Activated naive CD8-positive, alpha-beta T cell treated with anti-CD3 and anti-CD28 coated beads, Interleukin-2, amount 10 ng/mL, durations not matched to agents 7 days and 5 days (primary cell): ENCODE measurements at regions not wholly inside any gene's neighbourhood (a gene's known extent, or its start where the extent isn't known, plus 50 kb on each side); places are given as distances from the start of the nearest gene placed in this dataset.
"Not testable (repeated sequence)": the region's sequence is repeated elsewhere in the genome, so short reads cannot be mapped to it uniquely, and the experiment has no call there.

Experiments used
- ATAC-seq: fragments of 150-1000 bp; cut with Tn5 transposase; one replicate; pipeline ENCODE4 v1.10.0; 2021; ENCODE audit warnings: low read depth, moderate library complexity
- POLR2A ChIA-PET: fragments of 350-600 bp; sonication (Branson Sonifier 250); formaldehyde crosslinking; loops from one replicate; lab custom pipeline; 2021; ENCODE audit warnings: antibody characterized with exemption; lab: Charles Lee
- DNase-seq: peaks from one replicate; pipeline ENCODE4 v3.0.0; 2021
- H3K27ac Mint-ChIP-seq: one replicate; pipeline ENCODE4 v1.8.0; 2022; ENCODE audit warnings: mild to moderate bottlenecking, mixed read lengths
- H3K27me3 Mint-ChIP-seq: one replicate; pipeline ENCODE4 v1.8.0; 2022; ENCODE audit warnings: mild to moderate bottlenecking, moderate library complexity, mixed read lengths
- H3K36me3 Mint-ChIP-seq: one replicate; pipeline ENCODE4 v1.8.0; 2021; ENCODE audit warnings: mild to moderate bottlenecking, mixed read lengths
- H3K4me1 Mint-ChIP-seq: one replicate; pipeline ENCODE4 v1.8.0; 2021; ENCODE audit warnings: mixed read lengths
- H3K4me3 Mint-ChIP-seq: one replicate; pipeline ENCODE4 v1.8.0; 2022; ENCODE audit warnings: mild to moderate bottlenecking, moderate library complexity, mixed read lengths
- H3K9me3 Mint-ChIP-seq: one replicate; pipeline ENCODE4 v1.8.0; 2021; ENCODE audit warnings: mixed read lengths

DNA sequence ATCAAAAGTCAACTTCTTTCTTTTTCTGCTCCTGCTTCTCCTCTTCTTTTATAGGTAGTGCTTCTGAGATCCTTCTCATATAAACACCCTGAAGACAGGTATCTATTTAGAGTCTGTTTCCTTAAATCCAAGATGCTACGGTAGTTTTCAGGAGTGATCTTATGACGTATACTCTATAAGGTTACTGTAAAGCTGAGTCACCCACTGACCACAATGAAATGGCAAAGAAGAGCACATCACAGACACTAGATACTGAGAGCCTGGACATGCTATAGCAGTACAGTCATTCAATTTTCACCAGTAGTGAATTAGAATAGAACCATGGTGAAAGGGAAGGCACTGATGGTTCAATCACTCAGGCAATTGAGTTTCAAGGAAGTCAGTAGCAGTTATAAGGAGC, 412.5 kb downstream of the ADAM29 start:
- H3K4me3 Mint-ChIP-seq, result no peak overlapping the region

DNA sequence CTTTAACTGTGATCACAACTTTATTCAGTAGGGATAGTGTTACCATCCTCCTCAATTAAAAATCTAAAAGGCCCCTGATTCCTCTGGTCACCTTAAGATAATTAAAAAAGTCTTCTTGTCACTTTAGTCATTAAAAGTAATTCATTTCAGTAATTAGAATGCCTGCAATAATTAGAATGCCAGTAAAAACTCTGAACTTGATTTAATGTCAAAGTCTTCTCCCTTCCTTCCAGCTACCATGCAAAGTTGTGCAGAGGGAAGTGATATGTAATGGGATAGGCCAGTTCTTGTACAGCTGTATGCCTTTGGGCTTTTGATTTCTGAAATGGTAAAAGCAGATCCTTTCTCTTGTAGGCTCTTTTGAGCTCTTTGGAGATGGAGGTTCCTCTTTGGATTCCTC, 417.2 kb downstream of the ADAM29 start:
- POLR2A ChIA-PET, result no interaction called here
- Mint-ChIP-seq H3K9me3 (no peaks in the 10 kb centered on the region), H3K36me3 (no peaks in the 10 kb centered on the region), H3K27ac (no peak overlapping the region), H3K4me1 (no peaks in the 10 kb centered on the region), H3K4me3 (no peak overlapping the region), H3K27me3 (no peaks in the 10 kb centered on the region)
- ATAC-seq (no peak), DNase-seq (no peak)

More for the DNA sequence above, 412.5 kb downstream of the ADAM29 start:
- Mint-ChIP-seq H3K36me3 (no peaks in the 10 kb centered on the region), H3K27ac (no peak overlapping the region), H3K27me3 (no peaks in the 10 kb centered on the region), H3K9me3 (no peaks in the 10 kb centered on the region), H3K4me1 (no peaks in the 10 kb centered on the region)
- ATAC-seq (no peak), DNase-seq (no peak)
- POLR2A ChIA-PET, result no interaction called here

DNA sequence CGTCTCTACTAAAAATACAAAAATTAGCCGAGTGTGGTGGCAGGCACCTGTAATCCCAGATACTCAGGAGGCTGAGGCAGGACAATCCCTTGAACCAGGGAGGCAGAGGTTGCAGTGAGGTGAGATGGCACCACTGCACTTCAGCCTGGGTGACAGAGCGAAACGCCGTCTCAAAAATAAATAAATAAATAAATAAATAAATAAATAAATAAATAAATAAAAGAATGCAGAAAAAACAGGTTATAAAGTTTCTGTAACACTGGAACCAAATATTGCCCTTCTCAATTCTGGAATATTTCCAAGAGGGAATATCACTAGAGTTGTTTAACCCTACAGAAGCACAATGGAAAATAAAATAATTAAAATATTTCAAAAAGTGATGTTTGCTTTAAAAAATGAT, 418.4 kb downstream of the ADAM29 start:
- ATAC-seq, DNase-seq, H3K4me3 Mint-ChIP-seq, H3K9me3 Mint-ChIP-seq, H3K36me3 Mint-ChIP-seq, H3K27me3 Mint-ChIP-seq, H3K27ac Mint-ChIP-seq, H3K4me1 Mint-ChIP-seq, POLR2A ChIA-PET: not testable (repeated sequence)

DNA sequence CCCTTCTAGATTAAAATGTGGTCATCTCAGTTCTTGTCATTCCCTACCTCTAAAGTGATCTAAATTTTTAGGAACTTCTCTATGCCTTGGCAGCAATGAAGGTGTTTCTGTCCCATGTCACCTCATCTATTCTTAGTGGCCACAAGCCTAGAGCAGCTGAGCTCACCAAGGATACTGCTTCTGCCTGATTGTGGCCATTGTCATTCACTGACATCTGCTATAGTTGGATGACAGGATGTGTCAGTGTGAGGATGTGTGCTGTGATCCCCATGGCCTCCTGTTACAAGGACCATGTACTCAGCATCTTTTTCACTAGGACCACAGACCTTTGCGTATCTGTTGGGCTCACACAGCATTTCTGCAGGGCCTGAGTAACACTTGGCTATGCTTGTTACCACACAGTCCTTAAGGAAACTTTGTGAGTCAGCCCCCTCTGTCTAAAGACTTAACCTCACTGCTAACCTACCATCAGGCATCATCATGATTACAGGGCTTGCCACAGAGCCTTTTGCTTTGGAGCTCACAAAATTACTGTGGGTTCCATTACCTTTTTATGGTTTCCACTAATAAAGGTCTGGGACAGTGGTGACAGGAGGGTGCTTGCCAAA, 421.0 kb downstream of the ADAM29 start:
- DNase-seq (no peak), ATAC-seq (no peak)
- no peak overlapping the region for H3K4me3 Mint-ChIP-seq
- no peak overlapping the region for H3K27ac Mint-ChIP-seq
- no peaks in the 10 kb centered on the region for H3K36me3 Mint-ChIP-seq
- H3K4me1 Mint-ChIP-seq, result no peaks in the 10 kb centered on the region
- H3K27me3 Mint-ChIP-seq, result no peaks in the 10 kb centered on the region
- peaks cover 3% of the 10 kb centered on the region for H3K9me3 Mint-ChIP-seq
- POLR2A ChIA-PET, result no interaction called here

DNA sequence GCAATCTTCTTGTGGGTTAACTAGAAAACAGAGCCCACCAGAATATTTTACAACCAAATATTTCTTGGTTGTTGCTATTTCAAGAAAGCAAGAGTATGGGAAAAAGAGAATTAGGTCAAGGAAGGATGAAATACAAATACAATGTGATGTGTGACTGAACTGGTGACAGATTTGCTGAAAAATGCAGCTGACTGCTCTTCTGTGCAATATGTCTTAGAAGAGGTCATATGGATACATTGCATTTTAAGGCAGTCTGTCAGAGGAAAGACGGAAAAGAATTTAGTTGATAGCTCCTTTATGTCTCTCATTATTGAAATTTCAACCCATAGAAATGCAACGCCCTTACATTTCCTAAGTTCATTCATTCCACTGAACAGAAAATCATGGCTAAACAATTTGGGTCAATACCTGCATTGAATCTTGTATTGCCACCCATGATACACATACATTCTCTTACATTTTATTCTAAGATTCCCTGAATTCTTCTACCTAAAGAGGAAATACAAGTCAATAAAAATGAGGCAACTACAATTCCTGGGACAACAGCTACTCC, 423.1 kb downstream of the ADAM29 start:
- no peaks in the 10 kb centered on the region for H3K36me3 Mint-ChIP-seq

DNA sequence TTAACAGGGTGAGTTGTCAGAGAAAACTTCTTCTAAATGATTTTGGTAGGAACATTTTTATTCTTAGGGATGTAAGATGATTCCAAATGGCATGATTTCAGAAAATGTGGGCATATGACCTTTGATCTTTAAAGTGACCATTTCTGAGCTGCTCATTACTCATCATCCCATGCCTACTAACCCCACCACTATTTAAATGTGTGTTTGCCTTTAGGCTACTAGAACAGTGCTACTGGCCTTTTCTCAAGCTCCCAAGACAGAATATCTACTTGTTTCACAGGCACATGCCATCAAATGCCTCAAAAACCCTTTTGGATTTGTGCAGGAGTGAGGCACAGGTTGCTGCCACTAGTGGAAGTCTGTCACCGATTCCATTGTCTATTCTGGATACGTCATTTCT, 428.2 kb downstream of the ADAM29 start:
- Mint-ChIP-seq H3K27me3 (no peaks in the 10 kb centered on the region), H3K9me3 (peaks cover 4% of the 10 kb centered on the region), H3K4me1 (no peaks in the 10 kb centered on the region), H3K27ac (no peak overlapping the region), H3K4me3 (no peak overlapping the region), H3K36me3 (no peaks in the 10 kb centered on the region)
- POLR2A ChIA-PET, result no interaction called here
- ATAC-seq (no peak), DNase-seq (no peak)

More for the DNA sequence above, 423.1 kb downstream of the ADAM29 start:
- POLR2A ChIA-PET, result no interaction called here
- no peak overlapping the region for H3K4me3 Mint-ChIP-seq
- DNase-seq (no peak), ATAC-seq (no peak)
- H3K4me1 Mint-ChIP-seq, result no peaks in the 10 kb centered on the region
- H3K9me3 Mint-ChIP-seq, result peaks cover 4% of the 10 kb centered on the region
- no peak overlapping the region for H3K27ac Mint-ChIP-seq
- H3K27me3 Mint-ChIP-seq, result no peaks in the 10 kb centered on the region

DNA sequence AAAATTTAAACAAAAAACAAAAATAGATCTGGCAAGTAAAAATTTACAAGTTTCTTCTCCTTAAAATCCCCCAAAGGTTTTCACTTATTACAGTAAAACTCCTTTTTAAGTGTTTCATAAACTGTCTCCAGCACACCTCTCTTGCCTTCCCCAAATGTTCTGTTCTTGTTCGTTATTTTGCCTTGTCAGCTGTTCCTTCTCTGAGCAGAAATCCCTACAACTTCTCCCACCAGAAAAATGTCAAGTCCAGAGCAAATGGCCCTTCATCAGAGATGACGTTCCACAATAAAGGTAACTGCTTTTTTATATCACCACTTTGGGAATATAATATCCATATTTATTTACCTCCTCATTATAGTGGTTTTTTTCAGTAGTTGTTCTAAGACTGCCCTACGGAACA, 432.1 kb downstream of the ADAM29 start:
- no peak for ATAC-seq
- DNase-seq, result no peak
- no peak overlapping the region for H3K4me3 Mint-ChIP-seq

DNA sequence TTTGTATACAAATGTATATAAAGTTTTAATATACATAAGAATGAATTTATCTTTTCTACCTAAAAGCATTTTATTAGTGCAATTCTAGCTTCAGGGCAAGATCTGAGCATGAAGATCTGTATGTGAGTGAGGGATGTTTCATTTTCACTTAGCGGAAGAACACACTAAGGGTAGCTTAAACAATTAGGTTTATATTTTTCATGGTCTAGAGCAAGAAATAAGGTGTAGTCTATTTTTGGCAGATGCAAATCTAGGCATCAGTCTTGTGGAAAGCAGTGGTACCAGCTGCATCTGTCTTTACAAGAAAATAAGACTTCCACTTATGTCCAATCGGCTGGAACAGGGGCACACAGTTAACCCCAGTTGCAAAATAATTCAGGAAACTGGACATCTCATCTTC, 433.3 kb downstream of the ADAM29 start:
- Mint-ChIP-seq H3K4me3 (no peak overlapping the region), H3K27ac (no peak overlapping the region), H3K27me3 (no peaks in the 10 kb centered on the region), H3K36me3 (no peaks in the 10 kb centered on the region), H3K4me1 (no peaks in the 10 kb centered on the region), H3K9me3 (no peaks in the 10 kb centered on the region)
- POLR2A ChIA-PET, result no interaction called here
- ATAC-seq (no peak), DNase-seq (no peak)

More for the DNA sequence above, 432.1 kb downstream of the ADAM29 start:
- no peaks in the 10 kb centered on the region for H3K4me1 Mint-ChIP-seq
- H3K36me3 Mint-ChIP-seq, result no peaks in the 10 kb centered on the region
- no peaks in the 10 kb centered on the region for H3K27me3 Mint-ChIP-seq
- no peak overlapping the region for H3K27ac Mint-ChIP-seq
- POLR2A ChIA-PET, result no interaction called here
- H3K9me3 Mint-ChIP-seq, result no peaks in the 10 kb centered on the region

DNA sequence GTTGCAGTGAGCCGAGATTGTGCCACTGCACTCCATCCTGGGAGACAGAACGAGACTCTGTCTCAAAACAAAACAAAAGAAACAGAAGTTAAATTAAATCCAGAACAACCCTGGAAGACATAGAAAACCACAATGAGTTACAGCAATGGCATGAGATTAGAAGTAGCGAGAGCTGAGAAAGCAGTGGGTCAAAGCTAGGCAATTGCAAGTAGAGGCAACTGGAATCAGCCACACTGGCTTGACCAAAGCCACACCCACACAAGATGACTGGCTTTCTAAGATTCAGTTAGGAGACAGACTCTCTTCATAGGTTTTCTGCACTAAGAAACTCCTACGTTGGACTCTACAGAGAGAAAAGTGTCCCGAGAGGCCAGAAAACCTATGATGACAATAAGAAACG, 443.0 kb downstream of the GPM6A start:
- DNase-seq, result no peak
- no peaks in the 10 kb centered on the region for H3K27me3 Mint-ChIP-seq
- no peak overlapping the region for H3K27ac Mint-ChIP-seq
- H3K36me3 Mint-ChIP-seq, result no peaks in the 10 kb centered on the region
- no peak overlapping the region for H3K4me3 Mint-ChIP-seq
- POLR2A ChIA-PET, result no interaction called here
- no peaks in the 10 kb centered on the region for H3K9me3 Mint-ChIP-seq
- ATAC-seq, result no peak
- no peaks in the 10 kb centered on the region for H3K4me1 Mint-ChIP-seq

DNA sequence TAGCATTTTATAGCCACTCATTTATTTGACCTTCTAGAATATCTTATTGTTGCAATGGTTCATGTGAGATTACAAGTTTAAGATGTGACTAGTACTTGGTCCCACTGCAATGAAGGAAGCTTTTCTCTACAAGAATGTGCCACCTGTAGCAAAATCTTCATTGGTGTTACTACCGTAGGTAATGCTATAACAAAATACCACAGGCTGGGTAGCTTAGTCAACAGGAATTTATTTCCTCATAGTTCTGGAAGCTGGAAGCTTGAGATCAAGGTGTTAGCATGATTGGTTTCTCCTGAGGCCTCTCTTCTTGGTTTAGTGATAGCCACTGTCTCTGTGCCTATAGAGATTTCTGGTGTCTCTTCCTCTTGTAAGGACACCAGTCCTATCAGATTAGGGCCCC, 441.0 kb downstream of the GPM6A start:
- Mint-ChIP-seq H3K4me1 (no peaks in the 10 kb centered on the region), H3K27ac (no peak overlapping the region), H3K9me3 (no peaks in the 10 kb centered on the region), H3K4me3 (no peak overlapping the region), H3K27me3 (no peaks in the 10 kb centered on the region), H3K36me3 (no peaks in the 10 kb centered on the region)
- DNase-seq (no peak), ATAC-seq (no peak)
- POLR2A ChIA-PET, result no interaction called here

DNA sequence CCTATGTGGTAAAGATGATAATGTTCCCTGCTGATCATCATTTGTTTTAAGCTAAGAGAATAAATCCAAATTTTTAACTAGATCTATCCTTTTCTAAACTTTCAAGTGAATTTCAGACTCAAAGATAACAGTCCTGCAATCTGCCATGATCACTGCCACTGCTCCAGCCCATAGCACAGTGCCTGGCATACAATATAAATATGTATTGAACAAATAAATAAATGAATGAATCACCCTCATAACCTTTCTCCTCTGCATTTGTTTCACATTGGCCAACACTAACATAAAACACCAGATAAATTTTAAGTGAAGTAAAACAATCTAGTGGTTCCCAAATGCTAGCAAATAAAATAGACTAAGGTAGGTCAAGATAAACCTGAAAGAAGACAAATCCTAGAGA, 439.0 kb downstream of the GPM6A start:
- no peaks in the 10 kb centered on the region for H3K36me3 Mint-ChIP-seq
- H3K4me1 Mint-ChIP-seq, result no peaks in the 10 kb centered on the region
- H3K9me3 Mint-ChIP-seq, result no peaks in the 10 kb centered on the region
- H3K27ac Mint-ChIP-seq, result no peak overlapping the region
- DNase-seq (no peak), ATAC-seq (no peak)
- H3K4me3 Mint-ChIP-seq, result no peak overlapping the region
- POLR2A ChIA-PET, result no interaction called here
- H3K27me3 Mint-ChIP-seq, result no peaks in the 10 kb centered on the region

DNA sequence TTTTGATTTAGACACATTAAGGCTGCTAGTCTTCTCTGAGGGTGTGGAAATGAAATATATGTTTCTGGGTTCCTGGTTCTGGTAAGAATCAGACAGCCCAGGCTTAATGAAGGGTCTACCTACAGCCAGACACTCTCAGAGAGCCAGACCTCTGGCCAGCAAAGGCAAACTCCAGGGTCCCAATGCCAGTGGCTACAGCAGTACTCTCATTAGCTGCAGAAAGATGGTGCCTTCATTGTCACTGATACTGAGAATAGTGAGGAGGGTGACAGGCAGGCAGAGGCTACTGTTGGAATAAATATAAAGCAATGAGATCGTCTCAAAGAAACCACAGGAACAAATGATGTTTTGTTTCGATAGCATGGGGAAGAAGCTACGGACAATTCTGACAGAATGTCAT, 437.6 kb downstream of the GPM6A start:
- POLR2A ChIA-PET, result no interaction called here
- Mint-ChIP-seq H3K27me3 (no peaks in the 10 kb centered on the region), H3K4me1 (no peaks in the 10 kb centered on the region), H3K4me3 (no peak overlapping the region), H3K27ac (no peak overlapping the region), H3K36me3 (no peaks in the 10 kb centered on the region), H3K9me3 (no peaks in the 10 kb centered on the region)
- DNase-seq (no peak), ATAC-seq (no peak)

DNA sequence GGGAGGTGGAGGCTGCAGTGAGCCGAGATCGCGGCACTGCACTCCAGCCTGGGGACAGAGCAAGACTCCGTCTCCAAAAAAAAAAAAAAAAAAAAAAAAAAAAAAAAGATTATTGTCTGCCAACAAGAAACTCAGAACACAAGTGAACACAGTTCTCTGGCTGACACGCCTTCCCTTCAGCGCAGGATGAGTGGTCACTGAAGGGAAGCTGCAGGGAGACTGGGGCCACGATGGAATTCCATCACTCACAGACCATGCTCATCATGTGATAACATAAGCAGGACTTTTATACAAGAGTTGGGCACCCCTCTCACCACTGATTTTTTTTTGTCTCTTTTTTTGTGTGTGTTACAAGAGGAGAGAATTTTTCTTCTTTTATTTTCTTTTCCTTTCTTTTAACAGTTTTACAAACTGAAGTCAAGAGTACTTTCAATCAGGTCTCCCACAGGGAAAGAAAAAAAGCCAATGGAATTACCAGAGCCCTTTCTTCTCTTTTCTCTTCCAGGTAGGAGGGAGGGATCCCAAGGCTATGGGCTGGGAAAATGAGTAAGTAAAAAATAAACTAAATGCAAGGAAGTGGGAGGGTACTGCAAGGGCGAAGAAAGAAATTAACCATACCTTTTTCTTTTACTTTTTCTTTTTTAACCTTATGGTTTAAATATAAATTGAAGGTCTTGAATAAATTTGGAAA, 435.6 kb downstream of the GPM6A start:
- POLR2A ChIA-PET, result no interaction called here
- Mint-ChIP-seq H3K27me3 (no peaks in the 10 kb centered on the region), H3K36me3 (no peaks in the 10 kb centered on the region), H3K4me1 (no peaks in the 10 kb centered on the region), H3K27ac (no peak overlapping the region), H3K9me3 (no peaks in the 10 kb centered on the region), H3K4me3 (no peak overlapping the region)
- ATAC-seq, result no peak
- DNase-seq, result no peak

DNA sequence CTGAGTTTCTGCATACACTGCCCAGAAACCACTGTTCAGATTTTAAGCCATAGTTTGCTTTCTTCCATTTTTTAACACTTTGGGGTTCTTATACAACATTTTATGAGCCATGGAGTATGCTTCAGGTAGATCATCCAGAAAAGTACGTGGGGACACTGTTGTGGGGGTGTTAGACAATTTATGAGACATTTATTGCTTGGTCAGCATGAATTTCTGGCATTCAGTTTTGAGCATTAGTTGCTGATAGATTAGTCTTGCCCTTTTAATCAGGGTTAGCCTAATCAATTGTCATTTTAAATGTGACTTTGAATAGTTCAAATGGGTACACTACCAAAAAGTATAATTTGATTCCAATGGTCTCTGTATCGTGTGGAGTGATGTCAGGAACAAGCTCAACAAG, 434.9 kb downstream of the GPM6A start:
- H3K4me3 Mint-ChIP-seq, result no peak overlapping the region
- DNase-seq (no peak), ATAC-seq (no peak)
- H3K9me3 Mint-ChIP-seq, result no peaks in the 10 kb centered on the region
- no peaks in the 10 kb centered on the region for H3K4me1 Mint-ChIP-seq
- H3K36me3 Mint-ChIP-seq, result no peaks in the 10 kb centered on the region
- H3K27me3 Mint-ChIP-seq, result no peaks in the 10 kb centered on the region
- POLR2A ChIA-PET, result no interaction called here
- no peak overlapping the region for H3K27ac Mint-ChIP-seq
